Neural progenitor cell (in vitro differentiated cells): ENCODE measurements at regions not wholly inside any gene's neighbourhood (a gene's known extent, or its start where the extent isn't known, plus 50 kb on each side); places are given as distances from the start of the nearest gene placed in this dataset.

Source experiments
- EZH2 ChIP-seq: fragments of 200-600 bp; sonication (generic); IDR thresholded peaks from 2 replicates; pipeline ENCODE4 v1.6.1; 2017; ENCODE audit warnings: antibody characterized with exemption, mild to moderate bottlenecking, moderate library complexity
- EZH2phosphoT487 ChIP-seq: fragments of 200-600 bp; sonication (generic); IDR thresholded peaks from 2 replicates; pipeline ENCODE4 v1.6.1; 2017; ENCODE audit warnings: antibody characterized with exemption
- TF ChIP-seq, protein P1 (sequence below): fragments of 200-600 bp; sonication (generic); IDR thresholded peaks from 2 replicates; pipeline ENCODE4 v1.5.1; 2017; ENCODE audit warnings: antibody characterized with exemption, mild to moderate bottlenecking

DNA sequence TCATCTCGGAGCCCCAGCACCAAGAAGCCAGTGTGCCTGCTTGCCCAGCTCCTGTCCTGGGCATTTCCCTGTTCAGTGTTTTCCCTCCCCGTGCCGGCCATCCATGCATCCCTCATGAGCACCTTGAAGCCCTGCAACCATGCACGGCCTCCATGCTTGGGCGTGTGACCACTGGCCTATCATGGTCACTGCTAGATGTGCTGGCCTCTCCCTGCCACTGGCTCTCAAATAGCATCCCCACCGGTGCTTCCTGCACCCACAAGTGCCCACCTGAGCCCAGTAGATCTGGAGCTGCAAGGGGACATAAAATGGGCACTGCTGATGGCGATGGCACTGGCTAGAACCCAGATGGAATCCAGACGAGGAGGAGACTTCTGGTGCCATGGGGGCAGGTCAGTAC is 126.0 kb downstream of the TUBA3C start:
- TF ChIP-seq, protein P1, sequence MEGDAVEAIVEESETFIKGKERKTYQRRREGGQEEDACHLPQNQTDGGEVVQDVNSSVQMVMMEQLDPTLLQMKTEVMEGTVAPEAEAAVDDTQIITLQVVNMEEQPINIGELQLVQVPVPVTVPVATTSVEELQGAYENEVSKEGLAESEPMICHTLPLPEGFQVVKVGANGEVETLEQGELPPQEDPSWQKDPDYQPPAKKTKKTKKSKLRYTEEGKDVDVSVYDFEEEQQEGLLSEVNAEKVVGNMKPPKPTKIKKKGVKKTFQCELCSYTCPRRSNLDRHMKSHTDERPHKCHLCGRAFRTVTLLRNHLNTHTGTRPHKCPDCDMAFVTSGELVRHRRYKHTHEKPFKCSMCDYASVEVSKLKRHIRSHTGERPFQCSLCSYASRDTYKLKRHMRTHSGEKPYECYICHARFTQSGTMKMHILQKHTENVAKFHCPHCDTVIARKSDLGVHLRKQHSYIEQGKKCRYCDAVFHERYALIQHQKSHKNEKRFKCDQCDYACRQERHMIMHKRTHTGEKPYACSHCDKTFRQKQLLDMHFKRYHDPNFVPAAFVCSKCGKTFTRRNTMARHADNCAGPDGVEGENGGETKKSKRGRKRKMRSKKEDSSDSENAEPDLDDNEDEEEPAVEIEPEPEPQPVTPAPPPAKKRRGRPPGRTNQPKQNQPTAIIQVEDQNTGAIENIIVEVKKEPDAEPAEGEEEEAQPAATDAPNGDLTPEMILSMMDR: no peak
- TF ChIP-seq EZH2 (no peak), EZH2phosphoT487 (no peak)
